CD14-positive monocyte (primary cell): ENCODE measurements at regions not wholly inside any gene's neighbourhood (a gene's known extent, or its start where the extent isn't known, plus 50 kb on each side); places are given as distances from the start of the nearest gene placed in this dataset.

Experiments used
- DNase-seq, 3 donors: peaks; one replicate each; pipeline ENCODE4 v3.0.0-alpha.2; 2011 to 2022
- H2AFZ ChIP-seq: 2 replicates; pipeline ENCODE4 v1.6.0; 2012; ENCODE audit warnings: mild to moderate bottlenecking, low read depth, low read length, inconsistent platforms; ENCODE audit not compliant: insufficient read depth, poor library complexity, severe bottlenecking
- H3K27ac ChIP-seq, 2 donors: 1 replicate in 1 of 2; 2 replicates in 1 of 2; pipeline ENCODE4 v1.5.1; 2012 to 2013; ENCODE audit warnings: low read length in 2 of 2, control low read depth in 1 of 2, inconsistent platforms in 1 of 2, low read depth in 1 of 2, mild to moderate bottlenecking in 1 of 2
- H3K27me3 ChIP-seq, 2 donors: one replicate each; pipeline versions ENCODE4 v1.6.0 to v1.6.1; 2011 to 2013; ENCODE audit warnings: low read length in 2 of 2; ENCODE audit not compliant: control insufficient read depth in 2 of 2, insufficient read depth in 2 of 2
- H3K36me3 ChIP-seq, 2 donors: replicated peaks in 1 of 2; 1 replicate in 1 of 2; 2 replicates in 1 of 2; pipeline versions ENCODE4 v1.5.1 to v1.6.1; 2012 to 2013; ENCODE audit warnings: low read length in 2 of 2, control low read depth in 1 of 2, inconsistent platforms in 1 of 2, mild to moderate bottlenecking in 1 of 2; ENCODE audit not compliant: insufficient read depth in 2 of 2, control insufficient read depth in 1 of 2
- H3K4me1 ChIP-seq, 2 donors: 1 replicate in 1 of 2; 2 replicates in 1 of 2; pipeline versions ENCODE4 v1.5.1 to v1.6.1; 2012 to 2013; ENCODE audit warnings: low read length in 2 of 2, control low read depth in 1 of 2, inconsistent platforms in 1 of 2, mild to moderate bottlenecking in 1 of 2, moderate library complexity in 1 of 2; ENCODE audit not compliant: insufficient read depth in 2 of 2, control insufficient read depth in 1 of 2
- H3K4me2 ChIP-seq: replicated peaks from 2 replicates; pipeline ENCODE3; 2012; ENCODE audit warnings: low read length, moderate library complexity, mild to moderate bottlenecking; ENCODE audit not compliant: poor library complexity, severe bottlenecking; ENCODE audit errors: extremely low read depth
- H3K4me3 ChIP-seq, 3 experiments: fragments of 200-600 bp in 1 of 3; sonication (generic) in 1 of 3; replicated peaks in 1 of 3; 1 replicate in 2 of 3; 2 replicates in 1 of 3; pipeline ENCODE4 v1.5.1; 2011 to 2013; ENCODE audit warnings: low read length in 3 of 3, mild to moderate bottlenecking in 3 of 3, control low read depth in 2 of 3, low read depth in 2 of 3, inconsistent platforms in 1 of 3, moderate library complexity in 1 of 3
- H3K79me2 ChIP-seq: 2 replicates; pipeline ENCODE4 v1.6.0; 2012; ENCODE audit warnings: mild to moderate bottlenecking, control low read depth, inconsistent platforms, low read length, moderate library complexity; ENCODE audit not compliant: insufficient read depth
- H3K9ac ChIP-seq: 2 replicates; pipeline ENCODE4 v1.6.0; 2017; ENCODE audit warnings: low read length, mild to moderate bottlenecking; ENCODE audit not compliant: insufficient read depth, poor library complexity, severe bottlenecking
- H3K9me3 ChIP-seq, 2 donors: replicated peaks in 1 of 2; 1 replicate in 1 of 2; 2 replicates in 1 of 2; pipeline versions ENCODE4 v1.5.1 to v1.6.1; 2012 to 2013; ENCODE audit warnings: low read length in 2 of 2, control low read depth in 1 of 2; ENCODE audit not compliant: control insufficient read depth in 1 of 2, insufficient read depth in 1 of 2
- H4K20me1 ChIP-seq: 2 replicates; pipeline ENCODE4 v1.6.0; 2012; ENCODE audit warnings: mild to moderate bottlenecking, low read length, control low read depth, moderate library complexity; ENCODE audit not compliant: insufficient read depth
- H3K27ac Mint-ChIP-seq, 7 donors: one replicate each; pipeline ENCODE4 v1.8.0; 2020; ENCODE audit warnings: mild to moderate bottlenecking in 7 of 7, mixed read lengths in 7 of 7, moderate library complexity in 6 of 7, inconsistent platforms in 2 of 7
- H3K27me3 Mint-ChIP-seq, 3 donors: one replicate each; pipeline ENCODE4 v1.8.0; 2021 to 2022; ENCODE audit warnings: low read depth in 3 of 3, mild to moderate bottlenecking in 3 of 3, mixed read lengths in 3 of 3, moderate library complexity in 3 of 3, inconsistent platforms in 1 of 3
- H3K36me3 Mint-ChIP-seq, 2 donors: one replicate each; pipeline ENCODE4 v1.8.0; 2020; ENCODE audit warnings: mixed read lengths in 2 of 2, inconsistent platforms in 1 of 2, mild to moderate bottlenecking in 1 of 2
- H3K4me1 Mint-ChIP-seq: one replicate; pipeline ENCODE4 v1.8.0; 2020; ENCODE audit warnings: mild to moderate bottlenecking, mixed read lengths
- H3K4me3 Mint-ChIP-seq, 2 donors: one replicate each; pipeline ENCODE4 v1.8.0; 2020; ENCODE audit warnings: mild to moderate bottlenecking in 2 of 2, mixed read lengths in 2 of 2, moderate library complexity in 1 of 2
- H3K9me3 Mint-ChIP-seq, 7 donors: one replicate each; pipeline ENCODE4 v1.8.0; 2020 to 2022; ENCODE audit warnings: mixed read lengths in 7 of 7, mild to moderate bottlenecking in 6 of 7, moderate library complexity in 6 of 7, inconsistent platforms in 2 of 7
- CTCF ChIP-seq: fragments of 200-600 bp; IDR thresholded peaks from one replicate; pipeline ENCODE4 v1.8.0; 2022; ENCODE audit warnings: antibody characterized with exemption, mild to moderate bottlenecking
- WGBS: methylation state at CpG from one replicate; pipeline ENCODE4 v1.1.5; 2013; ENCODE audit warnings: missing lambda C conversion rate; ENCODE audit not compliant: insufficient coverage; 5-methylcytosine and 5-hydroxymethylcytosine counted together
- intact Hi-C, 2 donors: fragments of 100-400 bp; cut with micrococcal nuclease; formaldehyde crosslinking; loops; one replicate each; pipeline versions ENCODE4 v1.15.0 to v1.15.1; 2023

GRCh38 chr2:48036312-48036711 lies 130.0 kb upstream of the FBXO11 start:
- intact Hi-C loops: no loop called here
- no peaks in the 10 kb centered on the region for H3K4me1 ChIP-seq
- WGBS: no CpG with 5 or more reads among the region's 2 CpGs
- H3K36me3 ChIP-seq: no peaks in the 10 kb centered on the region
- H3K27ac Mint-ChIP-seq: no peak overlapping the region
- no peaks in the 10 kb centered on the region for H4K20me1 ChIP-seq
- peaks cover 9 to 27% (median 22%) of the 10 kb centered on the region in 7 donors for H3K9me3 Mint-ChIP-seq
- no peak for DNase-seq
- H3K27me3 Mint-ChIP-seq: peaks cover 3 to 5% (median 3%) of the 10 kb centered on the region in 3 donors
- H3K4me2 ChIP-seq: no peak overlapping the region
- no peak overlapping the region for H2AFZ ChIP-seq
- no peaks in the 10 kb centered on the region for H3K27me3 ChIP-seq
- no peaks in the 10 kb centered on the region for H3K4me1 Mint-ChIP-seq
- H3K79me2 ChIP-seq: no peaks in the 10 kb centered on the region
- H3K27ac ChIP-seq: no peak overlapping the region
- H3K9me3 ChIP-seq: peaks cover 12 to 14% of the 10 kb centered on the region in 2 donors
- no peak overlapping the region for H3K4me3 Mint-ChIP-seq
- H3K36me3 Mint-ChIP-seq: no peaks in the 10 kb centered on the region
- no peak for TF ChIP-seq CTCF
- H3K4me3 ChIP-seq: no peak overlapping the region
- no peak overlapping the region for H3K9ac ChIP-seq

GRCh38 chr2:48039209-48039990 lies 133.1 kb upstream of the FBXO11 start:
- H3K4me2 ChIP-seq: no peak overlapping the region
- H3K27me3 ChIP-seq: peaks cover 0 to 2% of the 10 kb centered on the region in 2 donors
- H3K27ac ChIP-seq: no peak overlapping the region
- peaks cover 9 to 33% (median 22%) of the 10 kb centered on the region in 7 donors for H3K9me3 Mint-ChIP-seq
- intact Hi-C loops: no loop called here
- 100% methylated on average over 1 of the region's 3 CpGs for WGBS
- H2AFZ ChIP-seq: no peak overlapping the region
- TF ChIP-seq CTCF: peak; percentile 17
- no peaks in the 10 kb centered on the region for H3K79me2 ChIP-seq
- H3K4me3 ChIP-seq: no peak overlapping the region
- H4K20me1 ChIP-seq: no peaks in the 10 kb centered on the region
- DNase-seq: no peak
- no peak overlapping the region for H3K9ac ChIP-seq
- peaks cover 2 to 6% (median 3%) of the 10 kb centered on the region in 3 donors for H3K27me3 Mint-ChIP-seq
- H3K36me3 ChIP-seq: no peaks in the 10 kb centered on the region
- no peaks in the 10 kb centered on the region for H3K4me1 ChIP-seq
- H3K36me3 Mint-ChIP-seq: no peaks in the 10 kb centered on the region
- H3K4me1 Mint-ChIP-seq: peaks cover 3% of the 10 kb centered on the region
- no peak overlapping the region for H3K4me3 Mint-ChIP-seq
- H3K9me3 ChIP-seq: peaks cover 12 to 14% of the 10 kb centered on the region in 2 donors
- H3K27ac Mint-ChIP-seq: no peak overlapping the region
